ENCODE measurements at regions not wholly inside any gene's neighbourhood (a gene's known extent, or its start where the extent isn't known, plus 50 kb on each side); places are given as distances from the start of the nearest gene placed in this dataset.

DNA sequence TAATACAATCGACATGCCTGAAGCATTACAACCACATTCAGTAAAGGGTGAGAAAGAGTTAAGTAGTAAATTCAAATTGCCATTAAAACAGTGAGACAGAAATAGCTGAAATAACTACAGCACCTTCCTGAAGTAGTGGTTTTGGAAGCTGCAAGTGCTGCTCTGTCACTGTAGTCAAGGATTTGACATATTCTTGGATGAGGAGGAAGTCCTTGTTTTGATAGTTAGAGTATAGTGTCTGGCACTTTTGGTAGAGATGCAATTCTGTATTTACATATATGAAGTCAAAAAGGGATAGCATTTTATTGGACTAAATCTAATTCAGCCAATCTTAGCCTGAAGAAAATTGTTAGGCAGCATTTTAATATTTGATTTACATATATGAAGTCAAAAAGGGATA lies 1559.6 kb downstream of the TECRL start:
- TF ChIP-seq, protein P1, sequence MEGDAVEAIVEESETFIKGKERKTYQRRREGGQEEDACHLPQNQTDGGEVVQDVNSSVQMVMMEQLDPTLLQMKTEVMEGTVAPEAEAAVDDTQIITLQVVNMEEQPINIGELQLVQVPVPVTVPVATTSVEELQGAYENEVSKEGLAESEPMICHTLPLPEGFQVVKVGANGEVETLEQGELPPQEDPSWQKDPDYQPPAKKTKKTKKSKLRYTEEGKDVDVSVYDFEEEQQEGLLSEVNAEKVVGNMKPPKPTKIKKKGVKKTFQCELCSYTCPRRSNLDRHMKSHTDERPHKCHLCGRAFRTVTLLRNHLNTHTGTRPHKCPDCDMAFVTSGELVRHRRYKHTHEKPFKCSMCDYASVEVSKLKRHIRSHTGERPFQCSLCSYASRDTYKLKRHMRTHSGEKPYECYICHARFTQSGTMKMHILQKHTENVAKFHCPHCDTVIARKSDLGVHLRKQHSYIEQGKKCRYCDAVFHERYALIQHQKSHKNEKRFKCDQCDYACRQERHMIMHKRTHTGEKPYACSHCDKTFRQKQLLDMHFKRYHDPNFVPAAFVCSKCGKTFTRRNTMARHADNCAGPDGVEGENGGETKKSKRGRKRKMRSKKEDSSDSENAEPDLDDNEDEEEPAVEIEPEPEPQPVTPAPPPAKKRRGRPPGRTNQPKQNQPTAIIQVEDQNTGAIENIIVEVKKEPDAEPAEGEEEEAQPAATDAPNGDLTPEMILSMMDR (IDR thresholded peaks at IDR 0.05): no peak
- no peak for TF ChIP-seq POLR2A (IDR thresholded peaks at IDR 0.05)

Data from esophagus squamous epithelium (tissue), 4 donors.